ENCODE measurements at regions not wholly inside any gene's neighbourhood (a gene's known extent, or its start where the extent isn't known, plus 50 kb on each side); places are given as distances from the start of the nearest gene placed in this dataset.

- peaks cover 37% of the 10 kb centered on the region for H3K36me3 Mint-ChIP-seq (ENCODE audit: low read depth)
- DNase-seq (ENCODE audit: low spot score) (no peak), ATAC-seq (no peak)
- no peak overlapping the region for H3K4me3 Mint-ChIP-seq
- TF ChIP-seq, protein P1, sequence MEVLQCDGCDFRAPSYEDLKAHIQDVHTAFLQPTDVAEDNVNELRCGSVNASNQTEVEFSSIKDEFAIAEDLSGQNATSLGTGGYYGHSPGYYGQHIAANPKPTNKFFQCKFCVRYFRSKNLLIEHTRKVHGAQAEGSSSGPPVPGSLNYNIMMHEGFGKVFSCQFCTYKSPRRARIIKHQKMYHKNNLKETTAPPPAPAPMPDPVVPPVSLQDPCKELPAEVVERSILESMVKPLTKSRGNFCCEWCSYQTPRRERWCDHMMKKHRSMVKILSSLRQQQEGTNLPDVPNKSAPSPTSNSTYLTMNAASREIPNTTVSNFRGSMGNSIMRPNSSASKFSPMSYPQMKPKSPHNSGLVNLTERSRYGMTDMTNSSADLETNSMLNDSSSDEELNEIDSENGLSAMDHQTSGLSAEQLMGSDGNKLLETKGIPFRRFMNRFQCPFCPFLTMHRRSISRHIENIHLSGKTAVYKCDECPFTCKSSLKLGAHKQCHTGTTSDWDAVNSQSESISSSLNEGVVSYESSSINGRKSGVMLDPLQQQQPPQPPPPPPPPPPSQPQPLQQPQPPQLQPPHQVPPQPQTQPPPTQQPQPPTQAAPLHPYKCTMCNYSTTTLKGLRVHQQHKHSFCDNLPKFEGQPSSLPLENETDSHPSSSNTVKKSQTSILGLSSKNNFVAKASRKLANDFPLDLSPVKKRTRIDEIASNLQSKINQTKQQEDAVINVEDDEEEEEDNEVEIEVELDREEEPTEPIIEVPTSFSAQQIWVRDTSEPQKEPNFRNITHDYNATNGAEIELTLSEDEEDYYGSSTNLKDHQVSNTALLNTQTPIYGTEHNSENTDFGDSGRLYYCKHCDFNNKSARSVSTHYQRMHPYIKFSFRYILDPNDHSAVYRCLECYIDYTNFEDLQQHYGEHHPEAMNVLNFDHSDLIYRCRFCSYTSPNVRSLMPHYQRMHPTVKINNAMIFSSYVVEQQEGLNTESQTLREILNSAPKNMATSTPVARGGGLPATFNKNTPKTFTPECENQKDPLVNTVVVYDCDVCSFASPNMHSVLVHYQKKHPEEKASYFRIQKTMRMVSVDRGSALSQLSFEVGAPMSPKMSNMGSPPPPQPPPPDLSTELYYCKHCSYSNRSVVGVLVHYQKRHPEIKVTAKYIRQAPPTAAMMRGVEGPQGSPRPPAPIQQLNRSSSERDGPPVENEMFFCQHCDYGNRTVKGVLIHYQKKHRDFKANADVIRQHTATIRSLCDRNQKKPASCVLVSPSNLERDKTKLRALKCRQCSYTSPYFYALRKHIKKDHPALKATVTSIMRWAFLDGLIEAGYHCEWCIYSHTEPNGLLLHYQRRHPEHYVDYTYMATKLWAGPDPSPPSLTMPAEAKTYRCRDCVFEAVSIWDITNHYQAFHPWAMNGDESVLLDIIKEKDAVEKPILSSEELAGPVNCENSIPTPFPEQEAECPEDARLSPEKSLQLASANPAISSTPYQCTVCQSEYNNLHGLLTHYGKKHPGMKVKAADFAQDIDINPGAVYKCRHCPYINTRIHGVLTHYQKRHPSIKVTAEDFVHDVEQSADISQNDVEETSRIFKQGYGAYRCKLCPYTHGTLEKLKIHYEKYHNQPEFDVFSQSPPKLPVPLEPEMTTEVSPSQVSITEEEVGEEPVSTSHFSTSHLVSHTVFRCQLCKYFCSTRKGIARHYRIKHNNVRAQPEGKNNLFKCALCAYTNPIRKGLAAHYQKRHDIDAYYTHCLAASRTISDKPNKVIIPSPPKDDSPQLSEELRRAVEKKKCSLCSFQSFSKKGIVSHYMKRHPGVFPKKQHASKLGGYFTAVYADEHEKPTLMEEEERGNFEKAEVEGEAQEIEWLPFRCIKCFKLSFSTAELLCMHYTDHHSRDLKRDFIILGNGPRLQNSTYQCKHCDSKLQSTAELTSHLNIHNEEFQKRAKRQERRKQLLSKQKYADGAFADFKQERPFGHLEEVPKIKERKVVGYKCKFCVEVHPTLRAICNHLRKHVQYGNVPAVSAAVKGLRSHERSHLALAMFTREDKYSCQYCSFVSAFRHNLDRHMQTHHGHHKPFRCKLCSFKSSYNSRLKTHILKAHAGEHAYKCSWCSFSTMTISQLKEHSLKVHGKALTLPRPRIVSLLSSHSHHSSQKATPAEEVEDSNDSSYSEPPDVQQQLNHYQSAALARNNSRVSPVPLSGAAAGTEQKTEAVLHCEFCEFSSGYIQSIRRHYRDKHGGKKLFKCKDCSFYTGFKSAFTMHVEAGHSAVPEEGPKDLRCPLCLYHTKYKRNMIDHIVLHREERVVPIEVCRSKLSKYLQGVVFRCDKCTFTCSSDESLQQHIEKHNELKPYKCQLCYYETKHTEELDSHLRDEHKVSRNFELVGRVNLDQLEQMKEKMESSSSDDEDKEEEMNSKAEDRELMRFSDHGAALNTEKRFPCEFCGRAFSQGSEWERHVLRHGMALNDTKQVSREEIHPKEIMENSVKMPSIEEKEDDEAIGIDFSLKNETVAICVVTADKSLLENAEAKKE (CRISPR knock-in tag; IDR thresholded peaks at IDR 0.05): no peak
- TF ChIP-seq STAT1 (IDR thresholded peaks at IDR 0.05; ENCODE audit: unreplicated experiment) (no peak), ZNF114 (CRISPR knock-in tag; IDR thresholded peaks at IDR 0.05) (no peak), CREB1 (CRISPR knock-in tag; IDR thresholded peaks at IDR 0.05; ENCODE audit: low read depth) (no peak), JUNB (IDR thresholded peaks at IDR 0.05; ENCODE audit: unreplicated experiment) (no peak), POLR2AphosphoS5 (IDR thresholded peaks at IDR 0.05; ENCODE audit: low read depth) (no peak), ZNF331 (CRISPR knock-in tag; IDR thresholded peaks at IDR 0.05; ENCODE audit: low read depth) (no peak), ETS1 (IDR thresholded peaks at IDR 0.05) (no peak), NANOG (IDR thresholded peaks at IDR 0.05; ENCODE audit: borderline replicate concordance) (no peak), EZH2 (IDR thresholded peaks at IDR 0.05; ENCODE audit: low read depth, unreplicated experiment) (no peak), REST (IDR thresholded peaks at IDR 0.05; ENCODE audit: unreplicated experiment) (no peak), EZH2phosphoT487 (IDR thresholded peaks at IDR 0.05; ENCODE audit: unreplicated experiment) (no peak)
- TF ChIP-seq, protein P2, sequence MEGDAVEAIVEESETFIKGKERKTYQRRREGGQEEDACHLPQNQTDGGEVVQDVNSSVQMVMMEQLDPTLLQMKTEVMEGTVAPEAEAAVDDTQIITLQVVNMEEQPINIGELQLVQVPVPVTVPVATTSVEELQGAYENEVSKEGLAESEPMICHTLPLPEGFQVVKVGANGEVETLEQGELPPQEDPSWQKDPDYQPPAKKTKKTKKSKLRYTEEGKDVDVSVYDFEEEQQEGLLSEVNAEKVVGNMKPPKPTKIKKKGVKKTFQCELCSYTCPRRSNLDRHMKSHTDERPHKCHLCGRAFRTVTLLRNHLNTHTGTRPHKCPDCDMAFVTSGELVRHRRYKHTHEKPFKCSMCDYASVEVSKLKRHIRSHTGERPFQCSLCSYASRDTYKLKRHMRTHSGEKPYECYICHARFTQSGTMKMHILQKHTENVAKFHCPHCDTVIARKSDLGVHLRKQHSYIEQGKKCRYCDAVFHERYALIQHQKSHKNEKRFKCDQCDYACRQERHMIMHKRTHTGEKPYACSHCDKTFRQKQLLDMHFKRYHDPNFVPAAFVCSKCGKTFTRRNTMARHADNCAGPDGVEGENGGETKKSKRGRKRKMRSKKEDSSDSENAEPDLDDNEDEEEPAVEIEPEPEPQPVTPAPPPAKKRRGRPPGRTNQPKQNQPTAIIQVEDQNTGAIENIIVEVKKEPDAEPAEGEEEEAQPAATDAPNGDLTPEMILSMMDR (conservative IDR thresholded peaks at IDR 0.05; ENCODE audit: low read depth in 2 of 2): no peak
- Histone ChIP-seq H3F3A (replicated peaks; ENCODE audit: low read depth) (no peaks in the 10 kb centered on the region), H3K27ac (ENCODE audit: low read depth) (no peak overlapping the region), H3K79me2 (replicated peaks; ENCODE audit: insufficient read depth) (no peaks in the 10 kb centered on the region), H2AFZ (no peak overlapping the region), H3K4me2 (no peak overlapping the region), H4K20me1 (replicated peaks; ENCODE audit: insufficient read depth) (no peaks in the 10 kb centered on the region), H3K9me2 (ENCODE audit: insufficient read depth) (no peaks in the 10 kb centered on the region; the same call in 1 of the 2 replicates), H3K4me3 (no peak overlapping the region), H3K36me3 (ENCODE audit: insufficient read depth) (peaks cover 4% of the 10 kb centered on the region), H3K4me1 (ENCODE audit: insufficient read depth) (no peaks in the 10 kb centered on the region), H3K27me3 (ENCODE audit: insufficient read depth) (no peaks in the 10 kb centered on the region)
- H3K27ac Mint-ChIP-seq: no peak overlapping the region
- peaks cover 62% of the 10 kb centered on the region for H3K9me3 Mint-ChIP-seq
- peaks cover 2% of the 10 kb centered on the region for H3K27me3 Mint-ChIP-seq (ENCODE audit: insufficient read depth, low read depth, poor library complexity)
- H3K4me1 Mint-ChIP-seq: no peaks in the 10 kb centered on the region
Observed at GRCh38 chr13:63005625-63006024, 1590.0 kb upstream of the PCDH20 start.

Data from GM23338 (cell line).